ENCODE measurements at regions not wholly inside any gene's neighbourhood (a gene's known extent, or its start where the extent isn't known, plus 50 kb on each side); places are given as distances from the start of the nearest gene placed in this dataset.

DNA sequence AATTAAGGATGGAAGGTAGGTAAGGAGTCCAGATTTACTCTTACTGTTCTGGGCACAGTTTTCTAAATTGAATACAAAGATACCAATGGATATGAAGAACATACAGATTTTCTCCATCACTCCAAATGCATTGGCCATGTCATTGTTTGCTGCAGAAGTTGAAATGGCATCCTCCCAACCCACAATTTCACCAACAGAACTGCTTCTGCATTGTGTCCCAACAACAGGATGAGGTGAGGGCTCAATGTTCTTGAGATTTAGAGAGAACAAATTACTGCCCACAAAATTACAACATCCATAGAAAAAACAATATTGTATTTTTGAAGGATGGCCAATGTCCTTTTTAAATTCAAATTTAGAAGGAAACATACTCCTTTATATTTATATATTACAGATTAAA lies 88.9 kb downstream of the NUDT12 start:
- H3K27ac ChIP-seq = no peak overlapping the region
- no peaks in the 10 kb centered on the region for H3K36me3 ChIP-seq
- no peaks in the 10 kb centered on the region for H3K4me1 ChIP-seq (ENCODE audit: insufficient read depth)
- intact Hi-C loops (cut with DNase I) = loop anchor here in 1 of 4 donors (10.0 kb wide), 1 partner anchor 239 kb away; no protein-coding TSS in a partner anchor
- H3K9me3 ChIP-seq = no peaks in the 10 kb centered on the region
- no peak for DNase-seq
- TF ChIP-seq, protein P1, sequence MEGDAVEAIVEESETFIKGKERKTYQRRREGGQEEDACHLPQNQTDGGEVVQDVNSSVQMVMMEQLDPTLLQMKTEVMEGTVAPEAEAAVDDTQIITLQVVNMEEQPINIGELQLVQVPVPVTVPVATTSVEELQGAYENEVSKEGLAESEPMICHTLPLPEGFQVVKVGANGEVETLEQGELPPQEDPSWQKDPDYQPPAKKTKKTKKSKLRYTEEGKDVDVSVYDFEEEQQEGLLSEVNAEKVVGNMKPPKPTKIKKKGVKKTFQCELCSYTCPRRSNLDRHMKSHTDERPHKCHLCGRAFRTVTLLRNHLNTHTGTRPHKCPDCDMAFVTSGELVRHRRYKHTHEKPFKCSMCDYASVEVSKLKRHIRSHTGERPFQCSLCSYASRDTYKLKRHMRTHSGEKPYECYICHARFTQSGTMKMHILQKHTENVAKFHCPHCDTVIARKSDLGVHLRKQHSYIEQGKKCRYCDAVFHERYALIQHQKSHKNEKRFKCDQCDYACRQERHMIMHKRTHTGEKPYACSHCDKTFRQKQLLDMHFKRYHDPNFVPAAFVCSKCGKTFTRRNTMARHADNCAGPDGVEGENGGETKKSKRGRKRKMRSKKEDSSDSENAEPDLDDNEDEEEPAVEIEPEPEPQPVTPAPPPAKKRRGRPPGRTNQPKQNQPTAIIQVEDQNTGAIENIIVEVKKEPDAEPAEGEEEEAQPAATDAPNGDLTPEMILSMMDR (IDR thresholded peaks at IDR 0.05) = no peak
- TF ChIP-seq POLR2A (IDR thresholded peaks at IDR 0.05) (no peak), EP300 (IDR thresholded peaks at IDR 0.05) (no peak)
- H3K27me3 ChIP-seq = no peaks in the 10 kb centered on the region
- H3K4me3 ChIP-seq = no peak overlapping the region

- no peaks in the 10 kb centered on the region for H3K27me3 ChIP-seq
- no peak overlapping the region for H3K27ac ChIP-seq
- DNase-seq = no peak
- intact Hi-C loops (cut with DNase I) = loop anchor here in 1 of 4 donors (10.0 kb wide), 1 partner anchor 238 kb away; no protein-coding TSS in a partner anchor
- H3K4me3 ChIP-seq = no peak overlapping the region
- H3K36me3 ChIP-seq = no peaks in the 10 kb centered on the region
- H3K9me3 ChIP-seq = no peaks in the 10 kb centered on the region
- H3K4me1 ChIP-seq (ENCODE audit: insufficient read depth) = no peaks in the 10 kb centered on the region
- 7 to 16% (median 14%) methylated on average over 1 of the region's 1 CpG for WGBS, 3 donors
- TF ChIP-seq, protein P1 (IDR thresholded peaks at IDR 0.05) = no peak
- TF ChIP-seq POLR2A (IDR thresholded peaks at IDR 0.05) (no peak), EP300 (IDR thresholded peaks at IDR 0.05) (no peak)
These were observed 89.8 kb downstream of the NUDT12 start for GRCh38 chr5:103472830-103473229.

DNA sequence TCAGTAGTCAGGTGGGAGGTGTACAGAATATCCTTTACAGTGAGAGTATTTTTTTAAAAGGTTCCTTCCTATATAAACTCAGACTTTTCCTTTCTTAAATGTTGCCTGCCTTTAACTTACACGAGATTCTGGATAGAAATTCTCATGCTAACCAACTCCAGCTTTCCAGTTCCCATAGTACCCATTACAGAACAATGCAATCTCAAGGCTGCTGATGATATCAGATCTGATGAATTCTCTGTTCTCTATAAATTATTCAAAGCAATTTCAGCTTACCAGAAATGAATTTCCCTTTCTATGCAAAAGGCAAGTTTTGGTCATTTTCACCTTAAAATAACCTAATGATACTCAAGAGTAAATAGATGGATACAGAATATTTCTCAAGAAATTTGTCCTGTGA lies 90.3 kb downstream of the NUDT12 start:
- TF ChIP-seq EP300 (IDR thresholded peaks at IDR 0.05) (no peak), POLR2A (IDR thresholded peaks at IDR 0.05) (no peak)
- TF ChIP-seq, protein P1 (IDR thresholded peaks at IDR 0.05) = no peak
- DNase-seq = no peak
- no peaks in the 10 kb centered on the region for H3K27me3 ChIP-seq
- no peak overlapping the region for H3K27ac ChIP-seq
- no peaks in the 10 kb centered on the region for H3K36me3 ChIP-seq
- H3K4me1 ChIP-seq (ENCODE audit: insufficient read depth) = no peaks in the 10 kb centered on the region
- 43 to 53% (median 52%) methylated on average over 1 of the region's 1 CpG for WGBS, 3 donors
- H3K4me3 ChIP-seq = no peak overlapping the region
- intact Hi-C loops (cut with DNase I) = loop anchor here in 1 of 4 donors (10.0 kb wide), 1 partner anchor 237 kb away; no protein-coding TSS in a partner anchor
- H3K9me3 ChIP-seq = no peaks in the 10 kb centered on the region

GRCh38 chr5:103469288-103470040 lies 93.1 kb downstream of the NUDT12 start:
- intact Hi-C loops (cut with DNase I) = loop anchor here in 1 of 4 donors (10.0 kb wide), 1 partner anchor 235 kb away; no protein-coding TSS in a partner anchor
- Histone ChIP-seq H3K27me3 (no peaks in the 10 kb centered on the region), H3K9me3 (no peaks in the 10 kb centered on the region)

More at GRCh38 chr5:103469288-103470040, 93.1 kb downstream of the NUDT12 start:
- TF ChIP-seq POLR2A (IDR thresholded peaks at IDR 0.05) = no peak
- no peak for TF ChIP-seq EP300 (IDR thresholded peaks at IDR 0.05)
- TF ChIP-seq, protein P1 (IDR thresholded peaks at IDR 0.05) = no peak
- Histone ChIP-seq H3K4me1 (ENCODE audit: insufficient read depth) (no peaks in the 10 kb centered on the region), H3K4me3 (no peak overlapping the region), H3K36me3 (no peaks in the 10 kb centered on the region), H3K27ac (no peak overlapping the region)
- 76 to 83% (median 79%) methylated on average over 3 of the region's 3 CpGs for WGBS, 3 donors
- no peak for DNase-seq
